Upper lobe of left lung (tissue), 4 donors: ENCODE measurements at regions not wholly inside any gene's neighbourhood (a gene's known extent, or its start where the extent isn't known, plus 50 kb on each side); places are given as distances from the start of the nearest gene placed in this dataset.

Source experiments
- CTCF ChIP-seq, 6 experiments: fragments of 450-650 bp in 4 of 6; fragments of 200-600 bp in 2 of 6; sonication (generic) in 2 of 6; IDR thresholded peaks; one replicate each; pipeline ENCODE4 v1.5.1; 2016 to 2019; ENCODE audit warnings: antibody characterized with exemption in 6 of 6
- EP300 ChIP-seq, 4 donors: sonication (generic); formaldehyde crosslinking; IDR thresholded peaks; one replicate each; pipeline ENCODE4 v1.5.1; 2017; ENCODE audit warnings: antibody characterized with exemption in 4 of 4, control low read depth in 2 of 4
- POLR2A ChIP-seq, 4 donors: fragments of 450-650 bp; IDR thresholded peaks; one replicate each; pipeline ENCODE4 v1.5.1; 2016 to 2017; ENCODE audit warnings: antibody characterized with exemption in 4 of 4, mild to moderate bottlenecking in 2 of 4

GRCh38 chr4:171031338-171031737 is 781.9 kb upstream of the GALNTL6 start:
- TF ChIP-seq EP300 (IDR thresholded peaks at IDR 0.05), result no peak
- TF ChIP-seq POLR2A (IDR thresholded peaks at IDR 0.05), result no peak
- TF ChIP-seq CTCF (IDR thresholded peaks at IDR 0.05), result no peak
